Keratinocyte (primary cell): ENCODE measurements at regions not wholly inside any gene's neighbourhood (a gene's known extent, or its start where the extent isn't known, plus 50 kb on each side); places are given as distances from the start of the nearest gene placed in this dataset.

ENCODE experiments used
- DNase-seq: peaks from one replicate; pipeline ENCODE4 v3.0.0-alpha.2; 2011; ENCODE audit warnings: low read depth, missing footprints, low spot score
- FAIRE-seq: peaks from 2 replicates; lab custom pipeline; 2011; peaks lifted over from hg19 to GRCh38; lab: Jason Lieb, UNC
- H2AFZ ChIP-seq: 2 replicates; pipeline ENCODE4 v1.6.0; 2012; ENCODE audit warnings: low read length, control low read depth, inconsistent platforms; ENCODE audit not compliant: control insufficient read depth
- H3K27ac ChIP-seq: 2 replicates; pipeline ENCODE4 v1.5.1; 2011; ENCODE audit warnings: low read length; ENCODE audit not compliant: control insufficient read depth, insufficient read depth
- H3K27me3 ChIP-seq: 3 replicates; pipeline ENCODE4 v1.6.0; 2011; ENCODE audit warnings: low read length; ENCODE audit not compliant: control insufficient read depth, insufficient read depth; ENCODE audit errors: extremely low read depth
- H3K36me3 ChIP-seq, 2 experiments: 2 replicates in 1 of 2; 3 replicates in 1 of 2; pipeline ENCODE4 v1.5.1; 2011; ENCODE audit warnings: low read length in 2 of 2, mild to moderate bottlenecking in 1 of 2; ENCODE audit not compliant: control insufficient read depth in 2 of 2, insufficient read depth in 2 of 2; ENCODE audit errors: extremely low read depth in 1 of 2
- H3K4me1 ChIP-seq: 3 replicates; pipeline ENCODE4 v1.5.1; 2011; ENCODE audit warnings: low read length; ENCODE audit not compliant: control insufficient read depth, insufficient read depth; ENCODE audit errors: extremely low read depth
- H3K4me2 ChIP-seq: 3 replicates; pipeline ENCODE4 v1.6.0; 2011; ENCODE audit warnings: low read depth, low read length; ENCODE audit not compliant: control insufficient read depth, insufficient read depth; ENCODE audit errors: extremely low read depth
- H3K4me3 ChIP-seq, 3 experiments: fragments of 200-600 bp in 1 of 3; sonication (generic) in 1 of 3; 2 replicates in 2 of 3; 3 replicates in 1 of 3; pipeline ENCODE4 v1.5.1; 2011 to 2016; ENCODE audit warnings: low read length in 3 of 3, mild to moderate bottlenecking in 3 of 3, control low read depth in 2 of 3, inconsistent platforms in 1 of 3, low read depth in 1 of 3, mixed read lengths in 1 of 3, mixed run types in 1 of 3, moderate library complexity in 1 of 3; ENCODE audit not compliant: control insufficient read depth in 2 of 3, insufficient read depth in 2 of 3; ENCODE audit errors: extremely low read depth in 1 of 3
- H3K79me2 ChIP-seq: 2 replicates; pipeline ENCODE4 v1.6.0; 2012; ENCODE audit warnings: low read length; ENCODE audit not compliant: control insufficient read depth, insufficient read depth
- H3K9ac ChIP-seq: 3 replicates; pipeline ENCODE4 v1.6.0; 2011; ENCODE audit warnings: low read length; ENCODE audit not compliant: control insufficient read depth, insufficient read depth; ENCODE audit errors: extremely low read depth
- H3K9me1 ChIP-seq: 3 replicates; pipeline ENCODE4 v1.6.0; 2011; ENCODE audit warnings: low read length; ENCODE audit not compliant: control insufficient read depth, insufficient read depth; ENCODE audit errors: extremely low read depth
- H3K9me3 ChIP-seq: 2 replicates; pipeline ENCODE4 v1.5.1; 2012; ENCODE audit warnings: low read depth, low read length; ENCODE audit not compliant: control insufficient read depth
- H4K20me1 ChIP-seq: 3 replicates; pipeline ENCODE4 v1.6.0; 2011; ENCODE audit warnings: low read length; ENCODE audit not compliant: control insufficient read depth, insufficient read depth; ENCODE audit errors: extremely low read depth
- EZH2 ChIP-seq: IDR thresholded peaks from one replicate; pipeline ENCODE4 v1.6.1; 2012; ENCODE audit warnings: inconsistent platforms, mild to moderate bottlenecking, low read length, moderate library complexity
- dilution Hi-C: fragments of 300-500 bp; cut with MboI; formaldehyde crosslinking; loops from one replicate; pipeline ENCODE4 v1.7.0; 2020; ENCODE audit warnings: low sequenced_read_pairs; ENCODE audit not compliant: extremely low pct_ligation_motif_present
- TF ChIP-seq, protein P1 (sequence below), 3 experiments: IDR thresholded peaks in 1 of 3; conservative IDR thresholded peaks in 1 of 3; optimal IDR thresholded peaks in 1 of 3; 2 replicates in 2 of 3; 3 replicates in 1 of 3; pipeline versions ENCODE3 to v1.5.1; 2011; ENCODE audit warnings: low read length in 3 of 3, mild to moderate bottlenecking in 3 of 3, moderate library complexity in 2 of 3, control low read depth in 1 of 3, inconsistent platforms in 1 of 3; ENCODE audit not compliant: insufficient read depth in 2 of 3; ENCODE audit errors: extremely low read depth in 1 of 3

DNA sequence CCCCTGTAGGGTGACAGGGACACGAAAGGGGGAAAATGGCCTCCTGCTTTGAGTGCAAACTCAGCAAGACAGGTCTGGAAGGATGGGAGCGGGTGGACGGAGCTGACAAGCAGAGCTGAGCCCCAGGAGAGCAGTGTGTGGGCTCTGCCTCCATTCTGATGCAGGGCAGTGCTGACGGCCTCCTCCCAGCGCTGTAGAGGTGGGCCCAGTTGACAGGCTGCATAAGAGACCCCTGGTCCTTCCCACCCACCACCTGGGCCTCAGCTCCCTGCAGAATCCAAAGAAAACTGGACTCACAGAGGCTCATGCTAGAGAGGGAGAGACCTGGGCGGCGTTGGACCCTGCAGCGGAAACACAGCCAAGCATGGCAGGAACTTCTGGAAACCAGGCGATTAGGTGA lies 1113.4 kb downstream of the BRD1 start:
- dilution Hi-C loops = no loop called here
- no peak overlapping the region for H3K27ac ChIP-seq
- H3K9me1 ChIP-seq = no peaks in the 10 kb centered on the region
- H3K9ac ChIP-seq = no peak overlapping the region
- no peaks in the 10 kb centered on the region for H3K4me1 ChIP-seq
- FAIRE-seq = no peak
- TF ChIP-seq EZH2 = no peak
- TF ChIP-seq, protein P1, sequence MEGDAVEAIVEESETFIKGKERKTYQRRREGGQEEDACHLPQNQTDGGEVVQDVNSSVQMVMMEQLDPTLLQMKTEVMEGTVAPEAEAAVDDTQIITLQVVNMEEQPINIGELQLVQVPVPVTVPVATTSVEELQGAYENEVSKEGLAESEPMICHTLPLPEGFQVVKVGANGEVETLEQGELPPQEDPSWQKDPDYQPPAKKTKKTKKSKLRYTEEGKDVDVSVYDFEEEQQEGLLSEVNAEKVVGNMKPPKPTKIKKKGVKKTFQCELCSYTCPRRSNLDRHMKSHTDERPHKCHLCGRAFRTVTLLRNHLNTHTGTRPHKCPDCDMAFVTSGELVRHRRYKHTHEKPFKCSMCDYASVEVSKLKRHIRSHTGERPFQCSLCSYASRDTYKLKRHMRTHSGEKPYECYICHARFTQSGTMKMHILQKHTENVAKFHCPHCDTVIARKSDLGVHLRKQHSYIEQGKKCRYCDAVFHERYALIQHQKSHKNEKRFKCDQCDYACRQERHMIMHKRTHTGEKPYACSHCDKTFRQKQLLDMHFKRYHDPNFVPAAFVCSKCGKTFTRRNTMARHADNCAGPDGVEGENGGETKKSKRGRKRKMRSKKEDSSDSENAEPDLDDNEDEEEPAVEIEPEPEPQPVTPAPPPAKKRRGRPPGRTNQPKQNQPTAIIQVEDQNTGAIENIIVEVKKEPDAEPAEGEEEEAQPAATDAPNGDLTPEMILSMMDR (optimal IDR thresholded peaks at IDR 0.05 in 1 of 3, IDR thresholded peaks at IDR 0.05 in 1 of 3, conservative IDR thresholded peaks at IDR 0.05 in 1 of 3; ENCODE audit: extremely low read depth in 1 of 3, insufficient read depth in 2 of 3, low read length in 3 of 3) = no peak
- no peaks in the 10 kb centered on the region for H3K27me3 ChIP-seq
- H3K36me3 ChIP-seq = no peaks in the 10 kb centered on the region
- no peak overlapping the region for H2AFZ ChIP-seq
- no peak overlapping the region for H3K4me2 ChIP-seq
- no peak for DNase-seq
- peaks cover 21% of the 10 kb centered on the region for H3K9me3 ChIP-seq
- H4K20me1 ChIP-seq = no peaks in the 10 kb centered on the region
- H3K79me2 ChIP-seq = no peaks in the 10 kb centered on the region
- H3K4me3 ChIP-seq = no peak overlapping the region

DNA sequence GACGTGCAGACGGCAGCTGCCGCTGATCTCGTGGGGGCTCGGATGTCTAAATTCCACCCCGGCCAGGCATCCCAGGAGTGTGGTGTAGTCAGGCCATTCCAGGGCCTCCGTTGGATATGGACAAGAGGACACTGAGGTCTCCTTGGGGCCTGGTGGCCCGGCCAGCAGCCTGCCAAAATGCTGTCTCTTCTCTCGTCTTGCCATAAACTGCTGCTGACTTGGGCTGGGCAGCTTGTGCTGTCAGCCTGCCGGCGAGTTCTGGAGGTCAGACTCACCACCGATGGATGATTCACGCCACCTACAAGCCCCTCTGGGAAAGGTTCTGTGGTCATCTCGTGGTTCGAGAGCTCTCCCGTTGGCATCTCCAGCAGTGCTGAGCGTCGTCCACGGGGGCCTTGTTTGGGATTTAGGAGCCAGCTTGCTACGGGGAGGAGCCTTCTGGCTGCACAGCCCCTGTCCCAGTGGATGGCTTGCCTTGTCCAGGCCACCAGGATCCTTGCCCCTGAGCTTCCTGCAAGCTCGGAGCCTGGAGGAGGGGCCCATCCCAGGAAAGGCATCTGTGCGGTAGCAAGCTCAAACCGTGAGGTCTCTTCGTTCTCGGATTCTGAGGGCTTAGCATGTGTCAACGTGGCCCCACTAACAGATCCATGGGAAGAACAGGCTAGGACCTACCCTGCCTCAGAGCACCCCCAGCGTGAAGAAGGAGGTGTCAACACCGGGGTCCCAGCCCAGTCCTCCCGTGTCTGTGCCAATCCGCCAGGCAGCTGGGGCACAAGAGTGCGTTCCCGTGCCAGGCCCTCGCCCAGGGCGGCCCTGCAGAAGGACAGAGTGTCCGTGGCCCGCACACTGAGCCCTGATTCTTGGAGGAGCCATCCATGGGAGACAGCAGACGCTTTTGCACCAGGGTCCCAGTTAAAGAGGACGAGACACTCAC lies 1114.1 kb downstream of the BRD1 start:
- Histone ChIP-seq H3K27me3 (no peaks in the 10 kb centered on the region), H3K4me3 (no peak overlapping the region), H3K9ac (no peak overlapping the region), H3K9me3 (peaks cover 21% of the 10 kb centered on the region), H3K79me2 (no peaks in the 10 kb centered on the region), H2AFZ (no peak overlapping the region), H3K4me1 (no peaks in the 10 kb centered on the region), H3K9me1 (no peaks in the 10 kb centered on the region), H3K27ac (no peak overlapping the region), H4K20me1 (no peaks in the 10 kb centered on the region), H3K4me2 (no peak overlapping the region), H3K36me3 (no peaks in the 10 kb centered on the region)
- dilution Hi-C loops = no loop called here
- DNase-seq (no peak), FAIRE-seq (no peak)
- TF ChIP-seq, protein P1 (optimal IDR thresholded peaks at IDR 0.05 in 1 of 3, IDR thresholded peaks at IDR 0.05 in 1 of 3, conservative IDR thresholded peaks at IDR 0.05 in 1 of 3; ENCODE audit: extremely low read depth in 1 of 3, insufficient read depth in 2 of 3, low read length in 3 of 3) = no peak
- no peak for TF ChIP-seq EZH2
